Lung (tissue), 11 donors: ENCODE measurements at regions not wholly inside any gene's neighbourhood (a gene's known extent, or its start where the extent isn't known, plus 50 kb on each side); places are given as distances from the start of the nearest gene placed in this dataset.

Source experiments
- ATAC-seq: fragments of 200-7000 bp; cut with Tn5 transposase; one replicate; pipeline ENCODE4 v1.9.1; 2020; ENCODE audit warnings: moderate number of reproducible peaks; ENCODE audit not compliant: insufficient read depth, low FRiP score
- DNase-seq, 3 donors: peaks; one replicate each; pipeline ENCODE4 v3.0.0-alpha.2; 2013 to 2017
- H3K27ac ChIP-seq, 2 donors: one replicate each; pipeline ENCODE4 v1.5.1; 2013; ENCODE audit warnings: mild to moderate bottlenecking in 2 of 2, moderate library complexity in 2 of 2, control low read depth in 1 of 2, inconsistent platforms in 1 of 2, low read depth in 1 of 2, low read length in 1 of 2
- H3K27me3 ChIP-seq, 3 donors: one replicate each; pipeline ENCODE4 v1.5.1; 2013; ENCODE audit warnings: low read length in 2 of 3; ENCODE audit not compliant: control insufficient read depth in 3 of 3, insufficient read depth in 3 of 3
- H3K36me3 ChIP-seq, 4 donors: one replicate each; pipeline ENCODE4 v1.5.1; 2013; ENCODE audit warnings: low read length in 4 of 4, mild to moderate bottlenecking in 1 of 4, moderate library complexity in 1 of 4; ENCODE audit not compliant: control insufficient read depth in 4 of 4, insufficient read depth in 4 of 4
- H3K4me1 ChIP-seq, 5 donors: one replicate each; pipeline ENCODE4 v1.5.1; 2013; ENCODE audit warnings: low read length in 5 of 5, mild to moderate bottlenecking in 2 of 5, moderate library complexity in 1 of 5; ENCODE audit not compliant: control insufficient read depth in 5 of 5, insufficient read depth in 5 of 5
- H3K4me3 ChIP-seq: one replicate; pipeline ENCODE4 v1.5.1; 2013; ENCODE audit warnings: mild to moderate bottlenecking, control low read depth, moderate library complexity
- H3K9ac ChIP-seq, 2 donors: one replicate each; pipeline ENCODE4 v1.5.1; 2013; ENCODE audit warnings: low read length in 2 of 2, control low read depth in 1 of 2; ENCODE audit not compliant: insufficient read depth in 1 of 2
- H3K9me3 ChIP-seq, 4 donors: one replicate each; pipeline ENCODE4 v1.5.1; 2013; ENCODE audit warnings: low read length in 3 of 4, mild to moderate bottlenecking in 1 of 4, moderate library complexity in 1 of 4; ENCODE audit not compliant: control insufficient read depth in 4 of 4, insufficient read depth in 3 of 4
- WGBS, 2 donors: extraction: QIAGEN DNeasy Blood & Tissue Kit; methylation state at CpG; one replicate each; pipeline ENCODE4 v1.1.7; 2013; 5-methylcytosine and 5-hydroxymethylcytosine counted together
- TF ChIP-seq, protein P1 (sequence below): IDR thresholded peaks from 2 replicates; pipeline ENCODE4 v1.5.1; 2012; ENCODE audit warnings: mild to moderate bottlenecking; ENCODE audit errors: control extremely low read depth, extremely low read depth
- donor health status: control.
- donor health status: control.
- donor health status: Bipolar disorder and iron deficiency.
- donor health status: healthy.
- donor health status: DM: yes; HTN: yes; CAD: no.

DNA sequence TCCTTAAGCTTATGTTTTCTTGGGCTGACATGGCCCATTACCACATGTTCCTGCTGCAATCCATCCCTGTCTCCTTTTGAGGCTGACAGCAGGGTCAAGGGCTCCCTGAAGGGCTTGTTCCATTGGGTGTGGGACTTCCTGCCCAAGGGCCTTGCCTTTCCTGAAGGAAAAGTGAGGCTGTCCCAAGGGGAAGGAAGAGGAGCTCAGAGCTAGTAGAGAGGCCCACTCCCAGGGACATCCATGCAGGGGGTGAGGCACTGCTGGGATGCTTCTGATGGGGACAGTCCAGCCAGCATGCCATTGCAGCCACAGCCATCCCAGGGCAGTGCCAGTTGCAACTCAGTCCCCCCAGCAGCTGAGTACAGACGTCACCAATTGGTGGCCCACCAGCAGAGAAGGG lies 138.4 kb upstream of the FOXA2 start:
- Histone ChIP-seq H3K9me3 (no peaks in the 10 kb centered on the region), H3K27ac (no peak overlapping the region), H3K27me3 (no peaks in the 10 kb centered on the region), H3K36me3 (no peaks in the 10 kb centered on the region), H3K4me3 (no peak overlapping the region), H3K4me1 (peaks cover 0 to 12% (median 3%) of the 10 kb centered on the region in 5 donors), H3K9ac (no peak overlapping the region)
- DNase-seq: peak; percentile 27 to 72 (median 46)
- 74 to 94% methylated on average over 1 of the region's 1 CpG for WGBS, 2 donors
- ATAC-seq: no peak
- TF ChIP-seq, protein P1, sequence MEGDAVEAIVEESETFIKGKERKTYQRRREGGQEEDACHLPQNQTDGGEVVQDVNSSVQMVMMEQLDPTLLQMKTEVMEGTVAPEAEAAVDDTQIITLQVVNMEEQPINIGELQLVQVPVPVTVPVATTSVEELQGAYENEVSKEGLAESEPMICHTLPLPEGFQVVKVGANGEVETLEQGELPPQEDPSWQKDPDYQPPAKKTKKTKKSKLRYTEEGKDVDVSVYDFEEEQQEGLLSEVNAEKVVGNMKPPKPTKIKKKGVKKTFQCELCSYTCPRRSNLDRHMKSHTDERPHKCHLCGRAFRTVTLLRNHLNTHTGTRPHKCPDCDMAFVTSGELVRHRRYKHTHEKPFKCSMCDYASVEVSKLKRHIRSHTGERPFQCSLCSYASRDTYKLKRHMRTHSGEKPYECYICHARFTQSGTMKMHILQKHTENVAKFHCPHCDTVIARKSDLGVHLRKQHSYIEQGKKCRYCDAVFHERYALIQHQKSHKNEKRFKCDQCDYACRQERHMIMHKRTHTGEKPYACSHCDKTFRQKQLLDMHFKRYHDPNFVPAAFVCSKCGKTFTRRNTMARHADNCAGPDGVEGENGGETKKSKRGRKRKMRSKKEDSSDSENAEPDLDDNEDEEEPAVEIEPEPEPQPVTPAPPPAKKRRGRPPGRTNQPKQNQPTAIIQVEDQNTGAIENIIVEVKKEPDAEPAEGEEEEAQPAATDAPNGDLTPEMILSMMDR: no peak

DNA sequence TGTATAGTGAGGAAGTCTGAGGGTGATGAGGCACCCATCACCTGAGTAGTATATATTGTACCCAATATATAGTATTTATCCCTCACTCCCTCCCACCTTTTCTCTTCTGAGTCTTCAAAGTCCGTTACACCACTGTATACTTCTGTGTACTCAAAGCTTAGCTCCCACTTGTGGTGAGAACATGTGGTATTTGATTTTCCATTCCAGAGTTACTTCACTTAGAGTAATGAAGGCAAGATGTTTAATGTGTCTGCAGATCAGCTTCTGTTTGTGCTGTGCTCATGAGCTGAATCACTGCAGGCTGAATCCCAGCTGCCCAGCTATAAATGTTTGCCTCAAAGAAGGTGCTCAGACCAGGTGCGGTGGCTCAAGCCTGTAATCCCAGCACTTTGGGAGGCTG lies 139.3 kb upstream of the FOXA2 start:
- no peaks in the 10 kb centered on the region for H3K9me3 ChIP-seq
- ATAC-seq (no peak), DNase-seq (no peak)
- no peaks in the 10 kb centered on the region for H3K27me3 ChIP-seq
- peaks cover 0 to 10% (median 0%) of the 10 kb centered on the region in 5 donors for H3K4me1 ChIP-seq
- H3K36me3 ChIP-seq: no peaks in the 10 kb centered on the region
- H3K4me3 ChIP-seq: no peak overlapping the region
- TF ChIP-seq, protein P1: no peak
- H3K9ac ChIP-seq: no peak overlapping the region
- WGBS, 2 donors: 73 to 74% methylated on average over 2 of the region's 2 CpGs
- no peak overlapping the region for H3K27ac ChIP-seq

DNA sequence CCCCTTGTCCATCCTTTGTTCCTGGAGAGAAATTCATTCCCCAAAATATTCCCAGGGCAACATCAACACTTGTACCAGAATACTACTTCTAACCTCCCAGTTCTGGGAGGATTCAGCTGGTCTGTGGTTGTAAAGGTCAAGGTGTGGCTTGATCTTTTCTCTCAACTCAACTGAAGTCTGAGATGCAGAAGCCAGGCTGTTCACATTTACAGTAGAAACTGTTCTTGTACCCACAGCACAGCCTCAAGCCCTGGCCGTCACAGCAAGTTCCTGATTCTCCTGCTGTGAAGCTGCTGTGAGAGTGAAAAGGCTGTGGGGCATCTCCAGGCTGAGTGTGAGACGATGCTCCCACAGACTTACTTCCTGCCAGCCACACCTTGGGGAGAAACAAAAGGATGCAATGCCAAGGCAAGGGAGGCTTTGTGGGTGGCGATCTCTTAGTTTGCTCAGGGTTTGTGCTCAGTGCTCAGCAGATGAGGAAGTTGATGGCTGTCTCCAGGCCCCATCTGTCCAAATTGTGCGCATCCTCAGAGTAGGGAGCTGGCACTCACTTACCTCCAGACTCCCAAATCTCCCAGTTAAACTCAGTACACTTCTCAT lies 143.9 kb upstream of the FOXA2 start:
- no peak for DNase-seq
- H3K9me3 ChIP-seq: no peaks in the 10 kb centered on the region
- no peak overlapping the region for H3K9ac ChIP-seq
- TF ChIP-seq, protein P1: no peak
- no peak overlapping the region for H3K4me3 ChIP-seq
- H3K27me3 ChIP-seq: no peaks in the 10 kb centered on the region
- H3K36me3 ChIP-seq: no peaks in the 10 kb centered on the region
- no peak for ATAC-seq
- 82 to 84% methylated on average over 4 of the region's 4 CpGs for WGBS, 2 donors
- peaks cover 0 to 1% (median 0%) of the 10 kb centered on the region in 5 donors for H3K4me1 ChIP-seq
- H3K27ac ChIP-seq: no peak overlapping the region

DNA sequence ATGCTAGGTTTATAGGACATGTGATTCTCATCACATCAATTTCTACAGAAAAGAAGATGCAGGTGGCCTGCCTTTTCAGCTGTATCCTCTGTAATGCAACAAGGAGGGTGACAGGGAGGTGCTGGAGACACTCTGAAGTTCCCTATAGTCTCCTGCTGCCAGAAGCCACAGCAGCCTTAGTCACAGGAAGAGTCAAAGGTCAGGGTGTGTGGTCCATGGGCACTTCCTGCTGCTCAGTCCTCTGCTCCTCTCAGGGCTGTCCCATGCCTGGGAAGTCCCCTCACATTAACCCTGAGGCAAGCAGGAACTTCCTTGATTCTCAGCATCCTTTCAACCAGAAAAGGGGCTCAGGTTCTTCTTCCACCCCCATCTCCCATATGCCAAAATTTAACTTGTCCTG lies 144.8 kb upstream of the FOXA2 start:
- no peak for DNase-seq
- H3K9me3 ChIP-seq: peaks cover 0 to 3% (median 0%) of the 10 kb centered on the region in 4 donors
- H3K27me3 ChIP-seq: no peaks in the 10 kb centered on the region
- H3K27ac ChIP-seq: no peak overlapping the region
- TF ChIP-seq, protein P1: no peak
- no peaks in the 10 kb centered on the region for H3K36me3 ChIP-seq
- no peak overlapping the region for H3K9ac ChIP-seq
- no peak for ATAC-seq
- H3K4me3 ChIP-seq: no peak overlapping the region
- H3K4me1 ChIP-seq: no peaks in the 10 kb centered on the region
